ENCODE measurements at regions not wholly inside any gene's neighbourhood (a gene's known extent, or its start where the extent isn't known, plus 50 kb on each side); places are given as distances from the start of the nearest gene placed in this dataset.

DNA sequence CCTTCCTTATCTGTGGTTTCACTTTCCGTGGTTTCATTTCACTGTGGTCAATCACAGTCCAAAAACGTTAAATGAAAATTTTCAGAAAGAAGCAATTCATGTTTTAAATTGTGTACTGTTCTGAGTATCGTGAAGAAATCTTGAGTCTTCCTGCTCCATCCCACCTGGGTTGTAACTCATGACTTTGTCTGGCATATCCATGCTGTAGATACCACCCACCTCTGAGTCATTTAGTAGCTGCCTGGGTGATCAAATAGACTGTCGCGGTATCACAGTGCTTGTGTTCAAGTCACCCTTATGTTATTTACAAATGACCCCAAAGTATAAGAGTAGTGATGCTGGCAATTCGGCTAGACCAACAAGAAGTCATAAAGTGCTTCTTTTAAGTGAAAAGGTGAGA lies 521.2 kb downstream of the AACS start:
- no peak for TF ChIP-seq FOXM1 (IDR thresholded peaks at IDR 0.05; ENCODE audit: borderline replicate concordance, low read depth)
- no peak for TF ChIP-seq CREB1 (IDR thresholded peaks at IDR 0.05; ENCODE audit: low read depth)
- TF ChIP-seq YY1 (IDR thresholded peaks at IDR 0.05; ENCODE audit: low read depth), result no peak
- no peak for TF ChIP-seq EGR1 (IDR thresholded peaks at IDR 0.05)
- TF ChIP-seq TAF1 (IDR thresholded peaks at IDR 0.05; ENCODE audit: low read depth), result no peak
- TF ChIP-seq MAX (IDR thresholded peaks at IDR 0.05), result no peak
- no peak for TF ChIP-seq TEAD4 (IDR thresholded peaks at IDR 0.05)
- TF ChIP-seq RAD21 (IDR thresholded peaks at IDR 0.05; ENCODE audit: low read depth), result no peak
- TF ChIP-seq EP300 (IDR thresholded peaks at IDR 0.05; ENCODE audit: borderline replicate concordance), result no peak
- TF ChIP-seq CEBPB (IDR thresholded peaks at IDR 0.05), result no peak
- TF ChIP-seq, protein P1, sequence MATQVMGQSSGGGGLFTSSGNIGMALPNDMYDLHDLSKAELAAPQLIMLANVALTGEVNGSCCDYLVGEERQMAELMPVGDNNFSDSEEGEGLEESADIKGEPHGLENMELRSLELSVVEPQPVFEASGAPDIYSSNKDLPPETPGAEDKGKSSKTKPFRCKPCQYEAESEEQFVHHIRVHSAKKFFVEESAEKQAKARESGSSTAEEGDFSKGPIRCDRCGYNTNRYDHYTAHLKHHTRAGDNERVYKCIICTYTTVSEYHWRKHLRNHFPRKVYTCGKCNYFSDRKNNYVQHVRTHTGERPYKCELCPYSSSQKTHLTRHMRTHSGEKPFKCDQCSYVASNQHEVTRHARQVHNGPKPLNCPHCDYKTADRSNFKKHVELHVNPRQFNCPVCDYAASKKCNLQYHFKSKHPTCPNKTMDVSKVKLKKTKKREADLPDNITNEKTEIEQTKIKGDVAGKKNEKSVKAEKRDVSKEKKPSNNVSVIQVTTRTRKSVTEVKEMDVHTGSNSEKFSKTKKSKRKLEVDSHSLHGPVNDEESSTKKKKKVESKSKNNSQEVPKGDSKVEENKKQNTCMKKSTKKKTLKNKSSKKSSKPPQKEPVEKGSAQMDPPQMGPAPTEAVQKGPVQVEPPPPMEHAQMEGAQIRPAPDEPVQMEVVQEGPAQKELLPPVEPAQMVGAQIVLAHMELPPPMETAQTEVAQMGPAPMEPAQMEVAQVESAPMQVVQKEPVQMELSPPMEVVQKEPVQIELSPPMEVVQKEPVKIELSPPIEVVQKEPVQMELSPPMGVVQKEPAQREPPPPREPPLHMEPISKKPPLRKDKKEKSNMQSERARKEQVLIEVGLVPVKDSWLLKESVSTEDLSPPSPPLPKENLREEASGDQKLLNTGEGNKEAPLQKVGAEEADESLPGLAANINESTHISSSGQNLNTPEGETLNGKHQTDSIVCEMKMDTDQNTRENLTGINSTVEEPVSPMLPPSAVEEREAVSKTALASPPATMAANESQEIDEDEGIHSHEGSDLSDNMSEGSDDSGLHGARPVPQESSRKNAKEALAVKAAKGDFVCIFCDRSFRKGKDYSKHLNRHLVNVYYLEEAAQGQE (IDR thresholded peaks at IDR 0.05; ENCODE audit: low read depth), result no peak
